ENCODE measurements at regions not wholly inside any gene's neighbourhood (a gene's known extent, or its start where the extent isn't known, plus 50 kb on each side); places are given as distances from the start of the nearest gene placed in this dataset.
"Not testable (repeated sequence)": the region's sequence is repeated elsewhere in the genome, so short reads cannot be mapped to it uniquely, and the experiment has no call there.

GRCh38 chr4:111989817-111990216 lies 155.4 kb upstream of the FAM241A start:
- DNase-seq, result no peak

DNA sequence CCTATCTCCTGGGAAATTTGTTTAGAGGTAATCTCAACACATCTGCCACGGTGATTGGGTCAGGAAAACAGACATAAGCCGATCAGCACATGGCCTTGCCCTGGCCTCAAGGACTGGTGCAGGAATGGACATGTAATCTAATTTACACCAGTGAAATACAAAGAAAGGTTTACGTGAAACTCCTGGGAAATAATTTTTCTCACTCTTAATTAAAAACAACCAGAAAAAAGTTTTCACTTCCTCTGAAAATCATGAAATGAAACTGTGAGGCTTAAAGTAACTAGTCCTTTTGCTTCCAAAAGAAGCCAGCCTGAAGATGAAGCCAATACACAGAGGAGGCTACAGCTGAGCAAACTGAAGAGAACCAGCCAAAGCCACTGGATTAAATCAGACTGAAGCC lies 154.1 kb upstream of the FAM241A start:
- DNase-seq, result no peak

GRCh38 chr4:111991797-111992196 lies 153.5 kb upstream of the FAM241A start:
- no peak for DNase-seq

- DNase-seq, result no peak
Observed at GRCh38 chr4:111992351-111993168, 152.7 kb upstream of the FAM241A start.

DNA sequence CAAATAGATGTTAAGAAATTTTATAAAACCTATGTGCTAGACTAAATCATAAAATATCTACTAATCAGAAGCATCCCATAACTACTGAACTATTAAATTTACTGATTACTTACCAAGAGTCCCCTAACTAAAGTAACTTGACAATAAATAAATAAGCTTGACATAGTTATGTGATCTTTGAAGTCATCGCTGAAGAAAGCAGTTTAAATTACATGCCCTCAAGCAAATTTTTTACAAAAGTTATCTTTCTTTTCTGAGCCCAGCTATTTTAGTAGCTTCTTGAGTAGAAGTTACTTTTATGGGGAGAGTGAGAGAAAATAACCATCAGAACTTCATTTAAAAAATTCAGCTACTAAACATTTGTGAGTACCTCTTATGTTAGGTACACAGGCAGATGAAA lies 150.9 kb upstream of the FAM241A start:
- no peak for DNase-seq

DNA sequence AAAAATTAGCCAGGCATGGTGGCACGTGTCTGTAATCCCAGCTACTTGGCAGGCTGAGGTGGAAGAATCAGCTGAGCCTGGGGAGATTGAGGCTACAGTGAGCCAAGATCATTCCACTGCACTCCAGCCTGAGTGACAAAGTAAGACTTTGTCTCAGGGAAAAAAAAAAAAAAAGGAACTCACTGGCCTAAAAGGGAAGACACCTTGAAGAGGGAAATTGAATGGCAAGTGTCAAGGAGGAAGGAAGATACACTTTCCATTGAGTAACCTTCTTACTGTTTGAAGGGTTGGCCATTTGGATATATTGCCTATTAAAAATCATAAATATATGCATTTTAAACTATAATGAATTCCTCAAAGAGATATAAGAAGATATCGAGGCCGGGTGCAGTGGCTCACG lies 147.5 kb upstream of the FAM241A start:
- DNase-seq, result no peak

GRCh38 chr4:111999801-112000200 lies 145.5 kb upstream of the FAM241A start:
- DNase-seq, result no peak

DNA sequence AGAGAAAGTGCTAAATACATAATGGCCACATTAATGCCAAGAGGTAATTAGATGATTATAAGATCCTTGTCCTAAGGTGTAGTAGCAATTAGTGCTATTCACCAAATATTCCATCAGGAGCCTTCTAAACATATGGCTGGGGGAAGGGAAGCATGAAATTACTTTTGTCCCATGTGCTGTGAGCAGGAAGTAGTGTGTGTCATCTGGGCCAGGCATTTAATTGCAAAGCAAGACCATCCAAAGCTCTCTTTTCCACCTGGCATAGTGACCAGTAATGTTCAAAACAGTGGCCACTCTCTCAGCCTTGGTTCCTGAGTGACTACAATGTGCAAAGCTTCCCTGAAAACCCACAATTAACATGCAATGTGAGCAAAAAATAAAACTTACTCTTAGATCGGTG lies 144.2 kb upstream of the FAM241A start:
- DNase-seq, result no peak

DNA sequence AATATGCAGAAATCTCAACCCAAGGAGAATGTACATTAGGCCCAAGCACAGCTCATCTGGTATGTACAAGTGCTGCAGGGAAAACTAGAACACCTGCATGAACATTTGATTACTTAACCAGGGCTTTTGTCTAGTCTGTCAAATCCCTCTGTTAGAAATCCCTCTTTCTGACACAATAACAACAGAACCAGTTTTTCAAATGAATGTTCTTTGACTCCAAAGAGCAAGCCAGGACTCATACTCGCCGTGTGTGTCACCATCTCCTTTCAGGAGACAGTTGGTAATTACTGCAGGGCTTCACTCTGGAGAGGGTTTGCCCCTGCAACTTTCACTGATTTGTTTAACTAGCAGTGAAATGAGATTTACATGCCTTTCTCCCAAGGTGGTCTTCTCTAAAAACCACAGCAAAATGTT lies 143.0 kb upstream of the FAM241A start:
- DNase-seq, result no peak

- no peak for DNase-seq
Observed at GRCh38 chr4:112003231-112003907, 141.9 kb upstream of the FAM241A start.

- no peak for DNase-seq
Observed at GRCh38 chr4:112005027-112005426, 140.2 kb upstream of the FAM241A start.

DNA sequence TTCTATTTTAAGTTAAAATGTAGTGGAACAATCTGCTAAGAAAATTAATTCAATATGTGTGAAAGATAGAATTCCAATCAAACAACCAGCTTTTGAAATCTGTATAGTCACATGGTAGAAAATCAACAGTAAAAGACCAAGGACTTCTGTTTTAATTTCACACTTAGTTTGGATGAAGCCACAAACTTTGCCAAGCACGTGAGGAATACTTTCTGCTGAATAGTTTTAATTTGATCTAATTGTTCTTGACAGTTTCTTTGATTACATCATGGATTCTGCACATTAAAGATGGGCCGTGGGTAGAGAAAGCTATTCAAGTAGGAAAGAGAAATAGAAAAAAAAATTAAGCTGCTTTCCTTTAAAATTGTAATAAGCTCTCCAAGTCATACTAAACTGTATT lies 137.9 kb upstream of the FAM241A start:
- DNase-seq, result no peak

DNA sequence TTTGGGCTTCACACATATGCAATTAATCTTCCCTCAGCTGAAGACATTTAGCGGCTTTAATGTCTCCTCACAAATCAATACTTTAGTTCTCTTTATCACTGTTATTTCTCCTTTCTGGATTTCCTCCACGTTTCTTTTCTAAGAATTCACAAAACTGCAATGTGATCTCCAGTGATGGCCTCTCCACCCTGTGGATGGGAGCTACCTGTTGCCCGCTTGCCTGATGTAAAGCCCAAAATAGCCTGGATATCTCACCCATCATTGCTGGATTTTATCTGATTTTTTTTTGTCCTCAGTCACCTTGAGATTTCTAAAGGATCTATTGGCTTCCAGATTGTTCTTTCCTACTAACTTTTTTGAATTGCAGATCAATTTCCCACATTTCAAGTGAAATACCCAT lies 129.3 kb upstream of the FAM241A start:
- no peak for DNase-seq

GRCh38 chr4:112023402-112023950 lies 121.8 kb upstream of the FAM241A start:
- no peak for DNase-seq

DNA sequence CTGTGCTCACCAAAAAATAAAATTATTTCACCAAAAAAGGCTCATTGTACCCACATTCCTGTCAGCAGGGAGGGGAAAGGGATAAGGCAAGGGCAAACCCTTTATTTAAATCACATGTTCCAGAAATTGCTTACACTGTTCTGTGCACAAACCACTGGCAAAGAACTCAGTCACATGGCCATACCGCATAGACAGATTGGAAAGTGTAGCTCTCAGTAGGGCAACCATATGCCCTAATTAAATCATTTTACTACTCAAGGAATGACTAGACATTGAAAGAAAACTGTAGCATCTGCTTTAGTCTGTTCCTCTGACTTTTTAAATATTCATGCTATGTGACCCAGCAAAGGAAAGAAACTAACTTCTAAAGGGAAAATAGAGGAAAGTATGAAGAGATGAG lies 119.2 kb upstream of the FAM241A start:
- no peak for DNase-seq

DNA sequence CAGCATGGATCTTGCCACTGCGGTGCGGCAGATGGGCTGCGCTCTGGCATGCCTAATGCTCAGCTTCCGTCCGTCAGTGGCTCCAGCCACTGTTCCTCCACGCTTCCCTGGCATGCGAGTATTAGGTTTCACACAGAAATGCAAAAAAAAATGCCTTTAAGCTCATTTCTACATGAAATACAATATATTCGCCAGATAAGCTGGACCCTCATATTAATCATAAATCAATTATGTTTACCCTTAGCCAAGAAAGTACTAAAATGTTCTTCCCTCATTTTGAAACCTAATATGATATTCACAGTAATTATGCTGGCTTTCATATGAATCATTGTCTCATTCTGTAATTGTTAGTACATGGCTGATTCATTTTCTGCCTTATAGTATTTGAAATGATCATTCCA lies 115.5 kb upstream of the FAM241A start:
- DNase-seq, result no peak

DNA sequence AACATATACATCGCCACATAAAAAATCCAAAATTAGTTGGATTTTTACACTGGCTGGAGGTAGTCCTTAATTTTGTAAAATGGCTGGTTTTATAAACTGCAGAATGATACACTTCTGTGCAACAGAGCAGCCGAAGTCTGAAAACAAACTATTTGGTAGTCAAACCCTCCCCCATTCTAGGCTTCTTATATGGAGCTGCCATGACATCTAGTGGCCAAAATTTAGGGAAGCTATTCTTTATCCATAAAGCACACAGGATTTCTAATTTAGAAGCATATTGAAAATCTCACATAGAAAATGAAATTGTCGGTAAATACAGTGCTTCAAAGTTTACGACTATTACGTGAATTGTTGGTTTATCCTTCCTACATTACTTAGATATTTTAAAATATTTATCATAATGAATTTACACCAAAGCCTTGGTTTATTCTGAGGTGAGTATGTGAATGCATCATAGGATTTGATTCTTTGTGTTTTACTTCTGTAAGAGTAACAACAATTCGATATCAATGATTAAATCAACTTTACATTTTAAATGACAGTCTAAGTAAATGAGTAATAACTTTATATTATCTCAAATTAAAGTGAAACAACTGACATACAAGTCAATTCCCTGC lies 113.4 kb upstream of the FAM241A start:
- peak in 1 of 2 donors; percentile 2 for DNase-seq

- no peak for DNase-seq
Observed at GRCh38 chr4:112036886-112037285, 108.4 kb upstream of the FAM241A start.

DNA sequence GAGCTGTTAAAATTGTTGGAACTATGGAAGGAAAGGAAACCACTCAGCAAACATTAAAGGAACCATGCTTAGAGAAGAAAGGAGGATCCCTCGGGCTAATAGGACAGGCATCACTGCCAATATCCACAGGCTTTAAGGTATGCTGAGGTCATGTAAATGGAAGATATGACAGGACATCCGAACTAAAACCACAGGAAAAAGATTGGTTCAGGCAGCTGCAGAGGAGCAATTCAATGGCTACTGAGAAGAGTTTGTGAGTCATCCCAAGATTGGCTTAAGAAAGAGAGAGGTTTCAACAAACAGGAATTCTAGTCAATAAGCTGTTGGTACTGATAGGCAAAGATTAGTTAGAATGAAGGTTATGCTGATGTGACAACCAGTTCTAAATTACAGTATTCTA lies 106.4 kb upstream of the FAM241A start:
- DNase-seq, result no peak

GRCh38 chr4:112049119-112049518 lies 96.1 kb upstream of the FAM241A start:
- not testable (repeated sequence) for DNase-seq

- no peak for DNase-seq
Observed at GRCh38 chr4:112053825-112054350, 91.4 kb upstream of the FAM241A start.

- no peak for DNase-seq
Observed at GRCh38 chr4:112055100-112055499, 90.2 kb upstream of the FAM241A start.

GRCh38 chr4:112057470-112057869 lies 87.8 kb upstream of the FAM241A start:
- no peak for DNase-seq

GRCh38 chr4:112058433-112058832 lies 86.8 kb upstream of the FAM241A start:
- DNase-seq, result no peak

All from CD4-positive, alpha-beta T cell treated with Interleukin-1 beta for 1 hour (primary cell).